ENCODE measurements at regions not wholly inside any gene's neighbourhood (a gene's known extent, or its start where the extent isn't known, plus 50 kb on each side); places are given as distances from the start of the nearest gene placed in this dataset.
"Not testable (repeated sequence)": the region's sequence is repeated elsewhere in the genome, so short reads cannot be mapped to it uniquely, and the experiment has no call there.

GRCh38 chr22:34804091-34804490 lies 261.9 kb upstream of the ISX start:
- DNase-seq (ENCODE audit: extremely low read depth, low read depth) = no peak

GRCh38 chr22:34804604-34805003 lies 261.4 kb upstream of the ISX start:
- DNase-seq (ENCODE audit: extremely low read depth, low read depth) = no peak

- DNase-seq (ENCODE audit: extremely low read depth, low read depth) = no peak
Measured at GRCh38 chr22:34805771-34806170, 260.2 kb upstream of the ISX start.

- no peak for DNase-seq (ENCODE audit: extremely low read depth, low read depth)
Measured at GRCh38 chr22:34808618-34809017, 257.3 kb upstream of the ISX start.

GRCh38 chr22:34812631-34813030 lies 253.3 kb upstream of the ISX start:
- no peak for DNase-seq (ENCODE audit: extremely low read depth, low read depth)

- DNase-seq (ENCODE audit: extremely low read depth, low read depth) = no peak
Measured at GRCh38 chr22:34814260-34815025, 251.5 kb upstream of the ISX start.

- no peak for DNase-seq (ENCODE audit: extremely low read depth, low read depth)
Measured at GRCh38 chr22:34829485-34829884, 236.5 kb upstream of the ISX start.

- DNase-seq (ENCODE audit: extremely low read depth, low read depth) = no peak
Measured at GRCh38 chr22:34834059-34834458, 231.9 kb upstream of the ISX start.

GRCh38 chr22:34834541-34834940 lies 231.4 kb upstream of the ISX start:
- not testable (repeated sequence) for DNase-seq (ENCODE audit: extremely low read depth, low read depth)

GRCh38 chr22:34841331-34841771 lies 224.6 kb upstream of the ISX start:
- DNase-seq (ENCODE audit: extremely low read depth, low read depth) = no peak

- no peak for DNase-seq (ENCODE audit: extremely low read depth, low read depth)
Measured at GRCh38 chr22:34841911-34842310, 224.0 kb upstream of the ISX start.

- DNase-seq (ENCODE audit: extremely low read depth, low read depth) = no peak
Measured at GRCh38 chr22:34842630-34843029, 223.3 kb upstream of the ISX start.

- DNase-seq (ENCODE audit: extremely low read depth, low read depth) = not testable (repeated sequence)
Measured at GRCh38 chr22:34843743-34844142, 222.2 kb upstream of the ISX start.

- DNase-seq (ENCODE audit: extremely low read depth, low read depth) = no peak
Measured at GRCh38 chr22:34845391-34845790, 220.6 kb upstream of the ISX start.

GRCh38 chr22:34847072-34847471 lies 218.9 kb upstream of the ISX start:
- no peak for DNase-seq (ENCODE audit: extremely low read depth, low read depth)

GRCh38 chr22:34849965-34850364 lies 216.0 kb upstream of the ISX start:
- DNase-seq (ENCODE audit: extremely low read depth, low read depth) = no peak

- DNase-seq (ENCODE audit: extremely low read depth, low read depth) = no peak
Measured at GRCh38 chr22:34851918-34852662, 213.9 kb upstream of the ISX start.

- no peak for DNase-seq (ENCODE audit: extremely low read depth, low read depth)
Measured at GRCh38 chr22:34855471-34855870, 210.5 kb upstream of the ISX start.

GRCh38 chr22:34858066-34858465 lies 207.9 kb upstream of the ISX start:
- DNase-seq (ENCODE audit: extremely low read depth, low read depth) = no peak

- no peak for DNase-seq (ENCODE audit: extremely low read depth, low read depth)
Measured at GRCh38 chr22:34861787-34862186, 204.2 kb upstream of the ISX start.

GRCh38 chr22:34866081-34866480 lies 199.9 kb upstream of the ISX start:
- DNase-seq (ENCODE audit: extremely low read depth, low read depth) = no peak

GRCh38 chr22:34866495-34867131 lies 199.3 kb upstream of the ISX start:
- DNase-seq (ENCODE audit: extremely low read depth, low read depth) = no peak
